WTC11 (cell line): ENCODE measurements at regions not wholly inside any gene's neighbourhood (a gene's known extent, or its start where the extent isn't known, plus 50 kb on each side); places are given as distances from the start of the nearest gene placed in this dataset.

Experiments
- ATAC-seq: fragments of 200-7000 bp; cut with Tn5 transposase; 2 replicates; pipeline ENCODE4 v1.10.0; 2021; ENCODE audit warnings: mild to moderate bottlenecking, moderate library complexity
- CTCF ChIA-PET: fragments of 300-600 bp; sonication (Branson Sonifier 250); formaldehyde crosslinking; loops from one replicate; lab custom pipeline; 2021; ENCODE audit warnings: antibody characterized with exemption; lab: Charles Lee
- POLR2A ChIA-PET: fragments of 350-600 bp; sonication (Branson Sonifier 250); formaldehyde crosslinking; loops from one replicate; lab custom pipeline; 2021; ENCODE audit warnings: antibody characterized with exemption; lab: Charles Lee
- DNase-seq: peaks from one replicate; pipeline ENCODE4 v3.0.0; 2021; ENCODE audit warnings: low spot score
- H3K27ac Mint-ChIP-seq: 2 replicates; pipeline ENCODE4 v1.8.0; 2021; ENCODE audit warnings: mixed read lengths
- H3K27me3 Mint-ChIP-seq: 2 replicates; pipeline ENCODE4 v1.8.0; 2021; ENCODE audit warnings: low read depth, mild to moderate bottlenecking, moderate library complexity, mixed read lengths
- H3K36me3 Mint-ChIP-seq: 2 replicates; pipeline ENCODE4 v1.8.0; 2021; ENCODE audit warnings: mixed read lengths
- H3K4me1 Mint-ChIP-seq: 2 replicates; pipeline ENCODE4 v1.8.0; 2022; ENCODE audit warnings: mixed read lengths
- H3K4me3 Mint-ChIP-seq: 2 replicates; pipeline ENCODE4 v1.8.0; 2021; ENCODE audit warnings: mild to moderate bottlenecking, moderate library complexity, mixed read lengths
- H3K9me3 Mint-ChIP-seq: 2 replicates; pipeline ENCODE4 v1.8.0; 2021; ENCODE audit warnings: mixed read lengths
- ARID4B ChIP-seq: sonication (generic); formaldehyde crosslinking; IDR thresholded peaks from 2 replicates; pipeline ENCODE4 v1.8.0; 2023; ENCODE audit warnings: missing genetic modification reagents, mild to moderate bottlenecking, borderline replicate concordance
- CBFB ChIP-seq: sonication (generic); formaldehyde crosslinking; IDR thresholded peaks from 2 replicates; pipeline ENCODE4 v1.8.1; 2022; ENCODE audit warnings: mild to moderate bottlenecking, low read depth, missing genetic modification reagents
- CREM ChIP-seq: sonication (generic); formaldehyde crosslinking; IDR thresholded peaks from 2 replicates; pipeline ENCODE4 v1.8.1; 2022; ENCODE audit warnings: mild to moderate bottlenecking, missing genetic modification reagents, moderate library complexity
- E2F5 ChIP-seq: sonication (generic); formaldehyde crosslinking; IDR thresholded peaks from 2 replicates; pipeline ENCODE4 v1.8.1; 2022; ENCODE audit warnings: mild to moderate bottlenecking, moderate library complexity, missing genetic modification reagents
- GTF2I ChIP-seq: fragments of 250-450 bp; sonication (Bioruptor Pico); conservative IDR thresholded peaks from 2 replicates; pipeline ENCODE4 v1.4.0; 2021; ENCODE audit warnings: mild to moderate bottlenecking
- JAZF1 ChIP-seq: fragments of 250-450 bp; sonication (Bioruptor Pico); IDR thresholded peaks from 2 replicates; pipeline ENCODE4 v1.9.0; 2021; ENCODE audit warnings: moderate library complexity, mild to moderate bottlenecking, inconsistent platforms
- JUN ChIP-seq: sonication (generic); formaldehyde crosslinking; IDR thresholded peaks from 2 replicates; pipeline ENCODE4 v1.8.0; 2023; ENCODE audit warnings: mild to moderate bottlenecking, missing genetic modification reagents
- NFYB ChIP-seq: sonication (generic); formaldehyde crosslinking; conservative IDR thresholded peaks from 2 replicates; pipeline ENCODE4 v1.8.0; 2022; ENCODE audit warnings: low read depth, missing genetic modification reagents
- NR3C1 ChIP-seq: sonication (generic); formaldehyde crosslinking; conservative IDR thresholded peaks from 2 replicates; pipeline ENCODE4 v1.8.1; 2023; ENCODE audit warnings: low read depth, mild to moderate bottlenecking, missing genetic modification reagents
- RELA ChIP-seq: sonication (generic); formaldehyde crosslinking; IDR thresholded peaks from 2 replicates; pipeline ENCODE4 v1.8.1; 2022; ENCODE audit warnings: missing genetic modification reagents, mild to moderate bottlenecking, borderline replicate concordance
- SMAD3 ChIP-seq: sonication (generic); formaldehyde crosslinking; IDR thresholded peaks from 2 replicates; pipeline ENCODE4 v1.8.0; 2022; ENCODE audit warnings: missing genetic modification reagents, mild to moderate bottlenecking, borderline replicate concordance
- STAT6 ChIP-seq: sonication (generic); formaldehyde crosslinking; conservative IDR thresholded peaks from 2 replicates; pipeline ENCODE4 v1.8.1; 2023; ENCODE audit warnings: mild to moderate bottlenecking, low read depth, missing genetic modification reagents, moderate library complexity
- TCF7 ChIP-seq: sonication (generic); formaldehyde crosslinking; IDR thresholded peaks from 2 replicates; pipeline ENCODE4 v1.8.0; 2022; ENCODE audit warnings: mild to moderate bottlenecking, low read depth, missing genetic modification reagents, moderate library complexity
- ZBTB21 ChIP-seq: sonication (generic); formaldehyde crosslinking; IDR thresholded peaks from 2 replicates; pipeline ENCODE4 v1.8.1; 2023; ENCODE audit warnings: mild to moderate bottlenecking, missing genetic modification reagents, borderline replicate concordance
- ZBTB43 ChIP-seq: sonication (generic); formaldehyde crosslinking; IDR thresholded peaks from 2 replicates; pipeline ENCODE4 v1.8.1; 2023; ENCODE audit warnings: mild to moderate bottlenecking, missing genetic modification reagents
- ZNF317 ChIP-seq: sonication (generic); formaldehyde crosslinking; IDR thresholded peaks from 2 replicates; pipeline ENCODE4 v1.8.1; 2023; ENCODE audit warnings: low read depth, mild to moderate bottlenecking, moderate library complexity, missing genetic modification reagents, borderline replicate concordance
- ZNF396 ChIP-seq: fragments of 250-450 bp; sonication (Bioruptor Pico); IDR thresholded peaks from 2 replicates; pipeline ENCODE4 v1.8.0; 2021; ENCODE audit warnings: mild to moderate bottlenecking, moderate library complexity, borderline replicate concordance
- ZNF532 ChIP-seq: fragments of 250-450 bp; sonication (Bioruptor Pico); IDR thresholded peaks from 2 replicates; pipeline ENCODE4 v1.9.0; 2021; ENCODE audit warnings: mild to moderate bottlenecking, borderline replicate concordance
- ZNF671 ChIP-seq: fragments of 250-450 bp; sonication (Bioruptor Pico); IDR thresholded peaks from 2 replicates; pipeline ENCODE4 v1.8.0; 2021; ENCODE audit warnings: mild to moderate bottlenecking

- no peak for TF ChIP-seq STAT6 (CRISPR knock-in tag)
- TF ChIP-seq ZNF396 (CRISPR knock-in tag): no peak
- TF ChIP-seq CBFB: no peak
- no peak for TF ChIP-seq ZBTB21 (CRISPR knock-in tag)
- no peak for TF ChIP-seq NFYB
- TF ChIP-seq ZNF532: no peak
- TF ChIP-seq ZNF671 (CRISPR knock-in tag): no peak
- no peak for TF ChIP-seq ZNF317 (CRISPR knock-in tag)
- TF ChIP-seq JUN: no peak
- TF ChIP-seq RELA (CRISPR knock-in tag): no peak
- TF ChIP-seq ZBTB43: no peak
- TF ChIP-seq JAZF1: no peak
- no peak for TF ChIP-seq SMAD3
- no peak for TF ChIP-seq TCF7 (CRISPR knock-in tag)
- TF ChIP-seq NR3C1: no peak
- TF ChIP-seq CREM (CRISPR knock-in tag): no peak
- TF ChIP-seq, all 79 proteins: peak for 0
- Mint-ChIP-seq H3K27ac (no peak overlapping the region), H3K4me3 (no peak overlapping the region), H3K27me3 (peaks cover 6% of the 10 kb centered on the region), H3K4me1 (no peaks in the 10 kb centered on the region), H3K36me3 (peaks cover 3% of the 10 kb centered on the region; the same call in 1 of the 2 replicates), H3K9me3 (peaks cover 12% of the 10 kb centered on the region)
- ChIA-PET CTCF (interaction anchor here (3.6 kb wide), 1 partner anchor 11 kb away, joined by 22 read pairs; no protein-coding TSS in a partner anchor), POLR2A (interaction anchor here (1.1 kb wide), 1 partner anchor 11 kb away, joined by 3 read pairs; no protein-coding TSS in a partner anchor)
- ATAC-seq (no peak), DNase-seq (no peak)
These were observed 149.4 kb downstream of the DNAJB6 start for GRCh38 chr7:157486007-157486755.

- Mint-ChIP-seq H3K9me3 (peaks cover 16% of the 10 kb centered on the region), H3K36me3 (peaks cover 4% of the 10 kb centered on the region; the same call in 1 of the 2 replicates), H3K27me3 (peaks cover 6% of the 10 kb centered on the region), H3K4me3 (no peak overlapping the region), H3K4me1 (no peaks in the 10 kb centered on the region), H3K27ac (no peak overlapping the region)
- DNase-seq (no peak), ATAC-seq (no peak)
- POLR2A ChIA-PET: no interaction called here
- CTCF ChIA-PET: interaction anchor here (3.6 kb wide), 1 partner anchor 12 kb away, joined by 22 read pairs; no protein-coding TSS in a partner anchor
- TF ChIP-seq JUN (no peak), GTF2I (CRISPR knock-in tag) (no peak), TCF7 (CRISPR knock-in tag) (no peak), ARID4B (CRISPR knock-in tag) (no peak), E2F5 (CRISPR knock-in tag) (no peak)
These were observed 150.4 kb downstream of the DNAJB6 start for GRCh38 chr7:157487046-157487770.
